ENCODE measurements at regions not wholly inside any gene's neighbourhood (a gene's known extent, or its start where the extent isn't known, plus 50 kb on each side); places are given as distances from the start of the nearest gene placed in this dataset.

GRCh38 chr16:47991491-47991890 is 164.3 kb downstream of the ABCC12 start:
- no peak for TF ChIP-seq POLR2A (IDR thresholded peaks at IDR 0.05; ENCODE audit: extremely low read depth, insufficient read length)
- TF ChIP-seq CTCF (IDR thresholded peaks at IDR 0.05; ENCODE audit: low read depth, low read length), result no peak
- TF ChIP-seq MAX (IDR thresholded peaks at IDR 0.05; ENCODE audit: low read depth, low read length), result no peak
- no peak for TF ChIP-seq MYC (IDR thresholded peaks at IDR 0.05; ENCODE audit: low read depth, low read length)
